HCEC 1CT (cell line): ENCODE measurements at regions not wholly inside any gene's neighbourhood (a gene's known extent, or its start where the extent isn't known, plus 50 kb on each side); places are given as distances from the start of the nearest gene placed in this dataset.

Experiments used
- DNase-seq: peaks from one replicate; pipeline ENCODE4 v3.0.0-alpha.2; 2017

GRCh38 chr2:44825702-44826101, 115.8 kb upstream of the SIX3 start:
- no peak for DNase-seq

GRCh38 chr2:44826601-44827000, 114.9 kb upstream of the SIX3 start:
- DNase-seq: no peak

- DNase-seq: no peak
Observed at GRCh38 chr2:44829771-44830170, 111.7 kb upstream of the SIX3 start.

- DNase-seq: peak; percentile 38
Observed at GRCh38 chr2:44833171-44834069, 108.1 kb upstream of the SIX3 start.

- no peak for DNase-seq
Observed at GRCh38 chr2:44834656-44835055, 106.8 kb upstream of the SIX3 start.

- DNase-seq: no peak
Observed at GRCh38 chr2:44836174-44836573, 105.3 kb upstream of the SIX3 start.

- DNase-seq: no peak
Observed at GRCh38 chr2:44836916-44837315, 104.6 kb upstream of the SIX3 start.

GRCh38 chr2:44838116-44838790, 103.2 kb upstream of the SIX3 start:
- no peak for DNase-seq

- no peak for DNase-seq
Observed at GRCh38 chr2:44839370-44839769, 102.1 kb upstream of the SIX3 start.

- DNase-seq: no peak
Observed at GRCh38 chr2:44839771-44840502, 101.6 kb upstream of the SIX3 start.

- DNase-seq: no peak
Observed at GRCh38 chr2:44840503-44840850, 101.0 kb upstream of the SIX3 start.

GRCh38 chr2:44843086-44843485, 98.4 kb upstream of the SIX3 start:
- DNase-seq: no peak

- no peak for DNase-seq
Observed at GRCh38 chr2:44843641-44844310, 97.7 kb upstream of the SIX3 start.

GRCh38 chr2:44844651-44845270, 96.7 kb upstream of the SIX3 start:
- peak; percentile 38 for DNase-seq

GRCh38 chr2:44848026-44848425, 93.5 kb upstream of the SIX3 start:
- no peak for DNase-seq

GRCh38 chr2:44850016-44850415, 91.5 kb upstream of the SIX3 start:
- DNase-seq: no peak

GRCh38 chr2:44851518-44851917, 90.0 kb upstream of the SIX3 start:
- no peak for DNase-seq

- no peak for DNase-seq
Observed at GRCh38 chr2:44852594-44852993, 88.9 kb upstream of the SIX3 start.

- no peak for DNase-seq
Observed at GRCh38 chr2:44859337-44859736, 82.2 kb upstream of the SIX3 start.

- no peak for DNase-seq
Observed at GRCh38 chr2:44866152-44866551, 75.3 kb upstream of the SIX3 start.

GRCh38 chr2:44869761-44870160, 71.7 kb upstream of the SIX3 start:
- DNase-seq: no peak

GRCh38 chr2:44877417-44877816, 64.1 kb upstream of the SIX3 start:
- DNase-seq: no peak
